KG1 (cell line): ENCODE measurements at regions not wholly inside any gene's neighbourhood (a gene's known extent, or its start where the extent isn't known, plus 50 kb on each side); places are given as distances from the start of the nearest gene placed in this dataset.

Experiments
- DNase-seq: peaks from one replicate; lab custom pipeline; 2025; lab: John Stamatoyannopoulos, UW

DNA sequence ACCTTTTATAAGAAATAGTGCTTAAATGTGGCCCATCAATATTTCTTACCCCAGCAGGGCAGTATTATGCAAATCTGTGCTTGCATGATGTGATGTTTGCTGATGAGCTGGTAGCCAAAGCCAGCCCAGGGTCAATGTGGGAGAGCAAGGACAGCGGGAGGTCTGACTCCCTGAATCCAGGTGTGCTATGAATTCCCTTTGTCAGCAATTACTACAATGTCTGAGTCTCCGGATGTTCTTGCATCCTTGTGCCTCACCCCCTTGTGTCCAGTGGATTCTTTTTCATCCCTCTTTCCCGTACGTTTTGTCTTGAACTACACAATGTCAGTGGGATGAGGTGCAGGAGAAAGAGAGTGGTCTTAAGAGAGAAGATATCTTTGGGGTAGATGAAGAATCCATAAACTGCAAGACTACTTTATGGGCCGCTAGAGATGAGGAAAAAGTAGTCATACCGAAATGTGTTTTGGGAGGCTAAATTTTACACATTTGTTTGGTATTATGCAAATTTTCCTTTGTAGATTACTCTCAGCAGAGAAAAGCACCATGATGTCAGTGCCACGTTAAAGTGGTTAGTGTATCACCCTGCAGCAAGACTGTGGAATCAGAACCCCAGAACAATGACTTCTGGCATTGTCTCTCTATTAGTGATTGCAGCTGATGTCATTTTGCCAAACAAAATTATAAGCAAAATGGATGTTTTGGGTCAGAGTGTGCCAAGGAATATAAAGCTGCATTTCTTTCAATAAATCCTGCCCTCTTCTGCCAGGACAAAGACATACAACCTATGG, 53.5 kb upstream of the TSHZ3 start:
- DNase-seq: no peak

- no peak for DNase-seq
Measured at GRCh38 chr19:31406106-31406505, 56.9 kb upstream of the TSHZ3 start.

GRCh38 chr19:31408460-31409124, 59.4 kb upstream of the TSHZ3 start:
- no peak for DNase-seq

DNA sequence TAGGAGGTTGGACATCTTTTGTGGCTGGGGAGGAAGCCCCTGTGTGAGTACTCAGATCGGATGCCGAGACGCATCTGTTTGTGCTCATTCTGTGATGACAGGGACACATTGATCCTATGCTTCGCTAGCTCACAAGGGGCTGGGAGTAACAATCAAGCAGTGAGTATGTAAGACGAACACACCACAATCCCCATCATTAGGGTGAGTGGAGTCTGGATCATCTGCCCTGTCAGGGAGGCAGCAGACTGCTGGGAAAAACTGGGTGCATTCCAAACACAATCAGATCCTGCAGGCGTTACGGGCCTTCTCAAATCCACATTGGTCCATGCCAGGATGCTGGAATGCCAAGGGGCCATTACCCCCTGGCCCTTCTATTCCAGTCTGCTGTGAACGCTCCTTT, 64.1 kb upstream of the TSHZ3 start:
- DNase-seq: no peak

DNA sequence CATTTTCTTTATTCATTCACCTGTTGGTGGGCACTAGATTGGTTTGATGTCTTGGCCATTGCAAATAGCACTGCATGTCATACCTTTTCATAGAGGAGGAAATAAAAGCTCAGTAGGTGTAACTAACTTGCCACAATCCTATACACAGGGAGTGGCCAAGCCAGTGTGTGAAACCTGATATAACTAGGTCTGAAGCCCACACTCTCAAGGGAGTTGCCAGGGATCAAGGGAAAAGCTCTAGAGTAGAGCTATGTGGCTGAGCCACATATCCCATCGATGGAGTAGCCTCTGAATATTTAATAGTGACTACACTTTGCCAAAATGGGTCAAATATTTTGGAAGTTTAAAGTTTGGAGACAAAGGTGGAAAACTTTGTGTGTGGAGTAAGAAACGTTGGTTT, 66.1 kb upstream of the TSHZ3 start:
- no peak for DNase-seq

DNA sequence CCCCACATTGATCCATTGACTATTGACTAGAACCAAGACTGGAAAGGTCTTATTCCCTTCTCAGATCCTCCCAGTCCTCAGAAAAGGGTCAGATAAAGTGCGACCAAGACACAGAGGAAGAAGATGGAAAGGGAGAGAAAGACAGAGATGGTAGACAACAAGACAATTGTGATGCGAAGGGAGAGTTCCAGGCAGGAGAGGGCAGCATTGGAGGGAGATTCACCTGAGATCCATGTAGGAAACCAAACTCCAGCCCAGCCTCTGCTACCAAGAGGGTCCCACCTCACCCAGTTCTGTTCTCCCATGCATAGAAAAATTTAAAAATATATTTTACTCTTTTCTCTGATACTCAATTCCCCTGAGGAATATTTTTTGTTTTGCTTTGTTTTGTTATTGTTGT, 67.3 kb upstream of the TSHZ3 start:
- no peak for DNase-seq

DNA sequence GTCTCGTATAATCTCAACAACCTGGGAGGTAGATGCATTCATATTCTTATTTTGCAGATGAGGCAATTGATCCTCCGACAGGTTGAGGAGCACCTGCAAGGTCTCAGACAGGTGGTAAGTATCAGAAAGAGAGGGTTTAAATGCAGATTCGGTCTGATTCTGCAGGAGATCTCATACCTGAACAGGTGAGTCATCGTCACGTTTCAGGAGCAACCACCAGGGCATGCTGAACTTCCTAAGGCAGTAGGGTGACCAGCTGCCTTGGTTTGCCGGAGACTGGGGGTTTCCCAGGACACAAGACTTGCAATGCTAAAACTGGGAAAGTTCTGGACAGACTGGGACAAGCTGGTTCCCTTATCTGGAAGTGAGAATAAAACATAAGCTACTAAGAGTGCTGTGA, 68.8 kb upstream of the TSHZ3 start:
- DNase-seq: no peak

- DNase-seq: no peak
Measured at GRCh38 chr19:31418692-31419430, 69.6 kb upstream of the TSHZ3 start.

DNA sequence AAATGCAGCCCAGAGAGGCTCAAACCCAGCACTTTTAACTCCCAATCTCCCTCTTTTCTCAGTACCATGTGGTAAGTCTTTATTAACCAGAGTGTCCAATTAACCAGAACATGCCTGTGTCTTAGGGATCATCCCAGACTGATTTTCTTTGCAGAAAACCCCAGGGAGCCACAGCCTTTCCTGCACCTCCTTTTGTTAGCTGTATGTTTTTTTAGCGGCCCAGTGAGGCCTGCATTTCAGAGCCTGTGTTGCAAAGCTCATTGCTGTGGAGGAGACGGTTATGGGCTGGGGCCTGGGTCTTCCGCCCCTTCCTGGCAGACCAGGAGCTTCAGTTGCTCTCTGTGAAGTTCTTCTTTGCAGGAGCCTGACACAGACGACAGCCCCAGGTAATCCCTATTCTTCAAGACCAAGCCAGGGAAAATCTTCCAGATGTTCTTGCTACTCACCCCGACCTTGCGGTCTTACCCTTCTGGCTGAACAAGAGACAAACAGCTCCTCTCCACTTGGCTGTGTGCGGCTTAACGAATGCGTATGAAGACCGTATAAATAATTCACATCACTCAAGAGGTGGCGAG, 70.7 kb upstream of the TSHZ3 start:
- no peak for DNase-seq

DNA sequence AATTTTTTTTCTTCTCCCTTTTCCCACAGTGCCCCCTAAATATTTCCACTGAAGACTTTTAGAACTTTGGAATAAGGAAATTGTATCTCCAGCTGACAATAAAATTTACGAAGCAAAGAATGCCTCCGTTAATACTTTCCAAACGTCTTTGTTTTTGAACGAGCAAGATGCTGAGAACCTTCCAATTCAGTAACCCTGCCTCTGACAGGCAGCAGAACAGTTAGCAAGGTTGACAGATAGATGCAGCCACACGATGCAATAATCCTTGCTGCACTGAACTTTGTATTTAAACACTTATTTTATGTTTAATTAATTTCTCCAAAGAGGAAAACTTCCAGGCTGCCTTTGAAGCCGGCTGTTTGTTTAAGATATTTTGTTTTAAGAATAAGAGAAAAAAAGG, 71.8 kb upstream of the TSHZ3 start:
- no peak for DNase-seq

GRCh38 chr19:31421856-31422255, 72.6 kb upstream of the TSHZ3 start:
- DNase-seq: no peak

- no peak for DNase-seq
Measured at GRCh38 chr19:31423896-31424295, 74.7 kb upstream of the TSHZ3 start.

GRCh38 chr19:31424861-31425620, 75.8 kb upstream of the TSHZ3 start:
- DNase-seq: no peak

DNA sequence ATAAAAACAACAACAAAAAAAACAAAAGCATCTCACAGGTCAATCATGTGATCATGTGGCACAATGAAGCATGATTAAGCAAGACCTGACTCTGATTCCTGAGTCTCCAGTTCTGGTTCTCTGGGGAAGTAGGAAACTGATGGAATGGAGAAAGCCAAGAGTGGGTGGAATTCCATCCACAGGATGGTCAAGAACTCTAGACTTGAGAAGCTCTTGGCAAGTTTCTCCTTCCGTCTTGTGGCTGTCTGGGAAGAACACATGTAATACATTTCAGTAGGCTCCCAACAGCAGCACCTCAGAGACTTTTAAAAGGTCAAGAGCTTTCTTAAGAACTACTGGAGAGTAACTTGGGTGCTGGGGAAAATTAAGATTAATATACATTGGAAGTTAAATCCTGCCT, 78.6 kb upstream of the TSHZ3 start:
- DNase-seq: no peak

- no peak for DNase-seq
Measured at GRCh38 chr19:31430381-31430780, 81.1 kb upstream of the TSHZ3 start.

DNA sequence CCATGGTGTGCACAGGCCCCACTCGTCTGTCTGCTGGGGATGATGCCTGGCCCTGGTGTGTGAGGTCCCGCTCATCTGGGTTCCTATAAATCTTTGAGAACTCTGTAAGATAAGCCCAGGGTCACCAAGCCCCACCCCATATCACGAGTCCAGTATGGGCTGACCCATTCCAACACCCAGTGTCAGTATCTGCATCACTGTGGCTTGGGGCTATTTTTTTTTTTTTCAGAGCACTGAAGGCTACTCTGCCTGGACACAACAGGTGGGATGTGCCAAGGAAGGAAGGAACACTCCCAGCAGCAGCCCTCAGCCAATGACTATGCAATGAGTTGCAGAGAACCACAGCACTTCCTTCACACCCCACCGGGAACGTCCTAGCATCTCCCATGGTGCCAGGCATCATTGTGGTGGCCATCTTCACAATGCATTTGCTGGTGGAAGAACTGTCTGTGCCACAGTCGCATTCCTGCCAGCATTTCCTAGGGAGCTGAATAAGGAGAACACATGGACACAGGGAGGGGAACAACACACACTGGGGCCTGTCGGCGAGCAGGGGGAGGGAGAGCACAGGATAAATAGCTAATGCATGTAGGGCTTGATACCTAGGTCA, 83.1 kb upstream of the TSHZ3 start:
- DNase-seq: no peak

DNA sequence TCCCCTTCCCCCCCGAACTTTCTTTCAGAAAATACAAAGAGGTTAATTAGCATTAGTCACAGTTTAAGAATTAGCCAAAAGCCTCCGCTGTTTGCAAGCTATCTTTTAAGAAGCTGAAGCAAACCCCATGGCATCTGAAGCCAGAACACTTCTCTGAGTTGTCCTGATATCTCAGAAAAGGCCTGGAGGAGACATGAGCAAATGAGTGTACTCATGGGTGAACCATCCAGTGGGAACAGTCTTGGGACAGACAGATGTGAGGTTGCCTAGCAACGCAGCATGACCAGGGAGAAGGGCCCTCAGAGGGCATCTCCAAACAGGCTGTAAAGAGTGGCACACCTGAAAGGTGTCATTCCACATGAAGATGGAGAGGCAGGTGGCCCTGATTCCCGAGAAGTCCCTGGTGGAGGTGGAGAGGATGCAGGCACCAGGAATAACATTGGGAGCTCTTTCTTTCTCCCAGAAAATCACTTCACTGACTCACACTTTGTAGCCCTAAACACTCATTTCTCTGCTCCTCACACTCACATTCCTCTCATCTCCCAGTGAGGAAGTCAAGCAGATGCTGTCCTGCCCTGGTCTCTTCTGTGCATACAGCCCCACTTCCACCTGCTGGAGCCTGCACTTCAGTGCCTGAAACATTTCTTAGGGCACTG, 87.0 kb upstream of the TSHZ3 start:
- no peak for DNase-seq

DNA sequence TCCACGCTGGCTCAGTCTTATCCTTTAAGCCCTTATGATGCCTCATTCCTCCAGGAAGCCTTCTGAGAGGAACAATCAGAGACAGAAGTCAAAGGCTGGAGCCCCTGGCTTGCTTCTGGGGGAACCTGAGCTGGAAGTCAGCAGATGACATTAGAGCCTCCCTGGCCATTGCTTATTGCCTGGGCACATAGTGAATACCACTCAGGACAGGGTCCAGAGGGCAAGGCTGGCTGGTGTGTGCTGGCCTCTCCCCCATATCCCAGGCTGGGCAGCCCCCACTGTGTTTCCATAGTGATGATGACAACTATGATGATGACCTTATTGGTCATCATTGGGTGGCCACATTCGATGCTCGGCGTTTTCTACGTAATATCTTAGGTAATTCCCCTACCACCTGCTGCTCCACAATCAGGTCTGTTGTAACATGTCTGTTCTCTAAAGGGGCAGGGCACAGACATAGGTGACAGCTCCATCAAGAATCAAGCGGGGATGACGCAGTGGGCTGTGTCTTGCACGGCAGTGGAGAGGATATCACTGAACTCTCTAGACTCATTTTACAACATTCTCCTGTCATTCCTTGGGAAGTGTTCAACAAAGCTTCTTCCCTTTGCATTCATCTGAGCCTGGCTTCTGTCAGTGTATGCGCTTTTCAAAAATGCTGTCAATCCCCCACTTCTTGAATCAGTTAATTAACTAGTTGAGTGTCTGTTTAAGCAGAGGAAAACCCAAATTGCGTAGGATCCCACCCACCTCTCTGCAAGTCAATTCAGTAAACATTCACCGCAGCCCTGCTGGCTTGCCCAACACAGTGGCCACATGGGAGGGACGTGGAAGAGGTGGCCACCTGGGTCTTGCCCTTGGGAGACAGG, 89.4 kb upstream of the TSHZ3 start:
- DNase-seq: no peak

DNA sequence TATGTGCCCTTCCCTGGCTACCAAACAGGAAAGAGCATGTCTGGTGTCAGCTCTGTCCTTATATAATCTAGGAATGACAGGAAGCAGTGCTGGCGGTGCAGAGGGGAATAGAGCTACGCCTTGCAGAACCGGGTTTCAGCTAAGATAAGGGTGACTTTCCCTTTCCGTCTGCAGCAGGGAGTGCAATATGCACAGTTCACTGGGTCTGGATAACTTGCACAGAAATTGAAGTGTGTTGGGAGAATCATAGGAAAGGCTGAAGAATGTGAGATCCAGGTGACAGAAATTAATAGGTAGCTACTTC, 90.0 kb upstream of the TSHZ3 start:
- no peak for DNase-seq

DNA sequence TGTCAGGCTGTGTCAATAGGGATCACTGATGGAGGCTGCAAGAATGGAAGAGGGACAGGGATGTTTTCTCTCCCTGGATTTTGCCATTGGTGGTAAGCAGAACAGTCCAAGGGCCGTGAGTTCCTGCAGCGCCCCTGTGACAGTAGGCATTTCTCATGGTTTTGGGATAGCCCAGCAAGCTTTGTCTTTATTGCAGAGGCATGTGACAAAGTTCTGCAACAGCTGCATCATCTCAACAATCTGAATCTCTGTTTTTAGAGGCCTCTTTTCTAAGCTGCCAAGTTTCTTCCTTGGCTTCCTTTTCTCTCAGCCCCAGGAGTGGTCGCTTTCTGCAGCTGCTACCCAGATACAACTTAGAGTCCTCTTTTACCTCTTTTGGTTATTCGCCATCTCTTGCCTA, 95.7 kb upstream of the TSHZ3 start:
- DNase-seq: no peak
